ENCODE measurements at regions not wholly inside any gene's neighbourhood (a gene's known extent, or its start where the extent isn't known, plus 50 kb on each side); places are given as distances from the start of the nearest gene placed in this dataset.
"Not testable (repeated sequence)": the region's sequence is repeated elsewhere in the genome, so short reads cannot be mapped to it uniquely, and the experiment has no call there.

- WGBS, 2 donors, result 84 to 88% methylated on average over 4 of the region's 4 CpGs
- no peaks in the 10 kb centered on the region for H3K27me3 ChIP-seq (ENCODE audit: control insufficient read depth in 1 of 2, insufficient read depth in 2 of 2, low read length in 2 of 2)
- no peaks in the 10 kb centered on the region for H3K9me3 ChIP-seq (ENCODE audit: control insufficient read depth in 2 of 2, insufficient read depth in 1 of 2, low read depth in 1 of 2, low read length in 1 of 2)
- H3K27ac ChIP-seq (ENCODE audit: low read depth in 2 of 2, low read length in 1 of 2), result no peak overlapping the region
- no peak overlapping the region for H3K4me3 ChIP-seq (ENCODE audit: low read depth in 1 of 2, low read length in 2 of 2)
- no peaks in the 10 kb centered on the region for H3K4me1 ChIP-seq (ENCODE audit: control insufficient read depth in 2 of 2, insufficient read depth in 2 of 2, low read length in 1 of 2)
- H3K36me3 ChIP-seq (ENCODE audit: control insufficient read depth in 2 of 2, insufficient read depth in 2 of 2, low read length in 1 of 2), result no peaks in the 10 kb centered on the region
Measured at GRCh38 chr2:234172532-234172931, 122.0 kb downstream of the SPP2 start.

- no peaks in the 10 kb centered on the region for H3K4me1 ChIP-seq (ENCODE audit: control insufficient read depth in 2 of 2, insufficient read depth in 2 of 2, low read length in 1 of 2)
- WGBS, 2 donors, result 73 to 77% methylated on average over 10 of the region's 10 CpGs
- no peak overlapping the region for H3K27ac ChIP-seq (ENCODE audit: low read depth in 2 of 2, low read length in 1 of 2)
- H3K27me3 ChIP-seq (ENCODE audit: control insufficient read depth in 1 of 2, insufficient read depth in 2 of 2, low read length in 2 of 2), result no peaks in the 10 kb centered on the region
- H3K36me3 ChIP-seq (ENCODE audit: control insufficient read depth in 2 of 2, insufficient read depth in 2 of 2, low read length in 1 of 2), result no peaks in the 10 kb centered on the region
- no peak overlapping the region for H3K4me3 ChIP-seq (ENCODE audit: low read depth in 1 of 2, low read length in 2 of 2)
- H3K9me3 ChIP-seq (ENCODE audit: control insufficient read depth in 2 of 2, insufficient read depth in 1 of 2, low read depth in 1 of 2, low read length in 1 of 2), result no peaks in the 10 kb centered on the region
Measured at GRCh38 chr2:234172066-234172465, 121.6 kb downstream of the SPP2 start.

- Histone ChIP-seq H3K27me3 (ENCODE audit: control insufficient read depth in 1 of 2, insufficient read depth in 2 of 2, low read length in 2 of 2) (no peaks in the 10 kb centered on the region), H3K27ac (ENCODE audit: low read depth in 2 of 2, low read length in 1 of 2) (no peak overlapping the region), H3K4me3 (ENCODE audit: low read depth in 1 of 2, low read length in 2 of 2) (no peak overlapping the region), H3K4me1 (ENCODE audit: control insufficient read depth in 2 of 2, insufficient read depth in 2 of 2, low read length in 1 of 2) (no peaks in the 10 kb centered on the region), H3K9me3 (ENCODE audit: control insufficient read depth in 2 of 2, insufficient read depth in 1 of 2, low read depth in 1 of 2, low read length in 1 of 2) (no peaks in the 10 kb centered on the region), H3K36me3 (ENCODE audit: control insufficient read depth in 2 of 2, insufficient read depth in 2 of 2, low read length in 1 of 2) (no peaks in the 10 kb centered on the region)
- 94 to 96% methylated on average over 14 of the region's 14 CpGs for WGBS, 2 donors
Measured at GRCh38 chr2:234171666-234172065, 121.2 kb downstream of the SPP2 start.

GRCh38 chr2:234169674-234170073 lies 119.2 kb downstream of the SPP2 start:
- H3K27ac ChIP-seq (ENCODE audit: low read depth in 2 of 2, low read length in 1 of 2), result no peak overlapping the region
- no peaks in the 10 kb centered on the region for H3K4me1 ChIP-seq (ENCODE audit: control insufficient read depth in 2 of 2, insufficient read depth in 2 of 2, low read length in 1 of 2)
- no peaks in the 10 kb centered on the region for H3K36me3 ChIP-seq (ENCODE audit: control insufficient read depth in 2 of 2, insufficient read depth in 2 of 2, low read length in 1 of 2)
- no peaks in the 10 kb centered on the region for H3K9me3 ChIP-seq (ENCODE audit: control insufficient read depth in 2 of 2, insufficient read depth in 1 of 2, low read depth in 1 of 2, low read length in 1 of 2)
- H3K27me3 ChIP-seq (ENCODE audit: control insufficient read depth in 1 of 2, insufficient read depth in 2 of 2, low read length in 2 of 2), result no peaks in the 10 kb centered on the region
- WGBS, 2 donors, result 83 to 88% methylated on average over 1 of the region's 1 CpG
- no peak overlapping the region for H3K4me3 ChIP-seq (ENCODE audit: low read depth in 1 of 2, low read length in 2 of 2)

- not testable (repeated sequence) for H3K36me3 ChIP-seq (ENCODE audit: control insufficient read depth in 2 of 2, insufficient read depth in 2 of 2, low read length in 1 of 2); H3K4me1 ChIP-seq (ENCODE audit: control insufficient read depth in 2 of 2, insufficient read depth in 2 of 2, low read length in 1 of 2); H3K9me3 ChIP-seq (ENCODE audit: control insufficient read depth in 2 of 2, insufficient read depth in 1 of 2, low read depth in 1 of 2, low read length in 1 of 2); H3K27ac ChIP-seq (ENCODE audit: low read depth in 2 of 2, low read length in 1 of 2); H3K27me3 ChIP-seq (ENCODE audit: control insufficient read depth in 1 of 2, insufficient read depth in 2 of 2, low read length in 2 of 2); H3K4me3 ChIP-seq (ENCODE audit: low read depth in 1 of 2, low read length in 2 of 2)
- 53% methylated on average over 8 of the region's 8 CpGs for WGBS, 2 donors
Measured at GRCh38 chr2:234168605-234169570, 118.4 kb downstream of the SPP2 start.

- Histone ChIP-seq H3K27me3 (ENCODE audit: control insufficient read depth in 1 of 2, insufficient read depth in 2 of 2, low read length in 2 of 2) (no peaks in the 10 kb centered on the region), H3K4me1 (ENCODE audit: control insufficient read depth in 2 of 2, insufficient read depth in 2 of 2, low read length in 1 of 2) (peaks cover 0 to 10% of the 10 kb centered on the region in 2 donors), H3K9me3 (ENCODE audit: control insufficient read depth in 2 of 2, insufficient read depth in 1 of 2, low read depth in 1 of 2, low read length in 1 of 2) (no peaks in the 10 kb centered on the region), H3K27ac (ENCODE audit: low read depth in 2 of 2, low read length in 1 of 2) (no peak overlapping the region), H3K36me3 (ENCODE audit: control insufficient read depth in 2 of 2, insufficient read depth in 2 of 2, low read length in 1 of 2) (no peaks in the 10 kb centered on the region), H3K4me3 (ENCODE audit: low read depth in 1 of 2, low read length in 2 of 2) (no peak overlapping the region)
- 89 to 94% methylated on average over 3 of the region's 3 CpGs for WGBS, 2 donors
Measured at GRCh38 chr2:234166531-234166930, 116.0 kb downstream of the SPP2 start.

GRCh38 chr2:234165421-234165820 lies 114.9 kb downstream of the SPP2 start:
- Histone ChIP-seq H3K4me1 (ENCODE audit: control insufficient read depth in 2 of 2, insufficient read depth in 2 of 2, low read length in 1 of 2) (peaks cover 0 to 10% of the 10 kb centered on the region in 2 donors), H3K9me3 (ENCODE audit: control insufficient read depth in 2 of 2, insufficient read depth in 1 of 2, low read depth in 1 of 2, low read length in 1 of 2) (no peaks in the 10 kb centered on the region), H3K36me3 (ENCODE audit: control insufficient read depth in 2 of 2, insufficient read depth in 2 of 2, low read length in 1 of 2) (no peaks in the 10 kb centered on the region), H3K27ac (ENCODE audit: low read depth in 2 of 2, low read length in 1 of 2) (no peak overlapping the region), H3K4me3 (ENCODE audit: low read depth in 1 of 2, low read length in 2 of 2) (no peak overlapping the region), H3K27me3 (ENCODE audit: control insufficient read depth in 1 of 2, insufficient read depth in 2 of 2, low read length in 2 of 2) (no peaks in the 10 kb centered on the region)
- 71 to 72% methylated on average over 5 of the region's 5 CpGs for whole genome bisulfite sequencing, 2 donors

- 71 to 77% methylated on average over 19 of the region's 19 CpGs for WGBS, 2 donors
Measured at GRCh38 chr2:234164493-234165413, 114.3 kb downstream of the SPP2 start.

GRCh38 chr2:234163510-234164045 lies 113.1 kb downstream of the SPP2 start:
- Histone ChIP-seq H3K4me1 (ENCODE audit: control insufficient read depth in 2 of 2, insufficient read depth in 2 of 2, low read length in 1 of 2) (peaks cover 0 to 10% of the 10 kb centered on the region in 2 donors), H3K27ac (ENCODE audit: low read depth in 2 of 2, low read length in 1 of 2) (no peak overlapping the region), H3K27me3 (ENCODE audit: control insufficient read depth in 1 of 2, insufficient read depth in 2 of 2, low read length in 2 of 2) (peaks cover 0 to 4% of the 10 kb centered on the region in 2 donors), H3K4me3 (ENCODE audit: low read depth in 1 of 2, low read length in 2 of 2) (no peak overlapping the region), H3K36me3 (ENCODE audit: control insufficient read depth in 2 of 2, insufficient read depth in 2 of 2, low read length in 1 of 2) (no peaks in the 10 kb centered on the region), H3K9me3 (ENCODE audit: control insufficient read depth in 2 of 2, insufficient read depth in 1 of 2, low read depth in 1 of 2, low read length in 1 of 2) (no peaks in the 10 kb centered on the region)
- WGBS, 2 donors, result 60 to 65% methylated on average over 7 of the region's 7 CpGs

More at GRCh38 chr2:234164493-234165413, 114.3 kb downstream of the SPP2 start:
- Histone ChIP-seq H3K4me1 (ENCODE audit: control insufficient read depth in 2 of 2, insufficient read depth in 2 of 2, low read length in 1 of 2) (peaks cover 0 to 10% of the 10 kb centered on the region in 2 donors), H3K9me3 (ENCODE audit: control insufficient read depth in 2 of 2, insufficient read depth in 1 of 2, low read depth in 1 of 2, low read length in 1 of 2) (no peaks in the 10 kb centered on the region), H3K27me3 (ENCODE audit: control insufficient read depth in 1 of 2, insufficient read depth in 2 of 2, low read length in 2 of 2) (no peaks in the 10 kb centered on the region), H3K4me3 (ENCODE audit: low read depth in 1 of 2, low read length in 2 of 2) (no peak overlapping the region), H3K27ac (ENCODE audit: low read depth in 2 of 2, low read length in 1 of 2) (no peak overlapping the region), H3K36me3 (ENCODE audit: control insufficient read depth in 2 of 2, insufficient read depth in 2 of 2, low read length in 1 of 2) (no peaks in the 10 kb centered on the region)

All from esophagus (tissue), 2 donors.